ENCODE measurements at regions not wholly inside any gene's neighbourhood (a gene's known extent, or its start where the extent isn't known, plus 50 kb on each side); places are given as distances from the start of the nearest gene placed in this dataset.

- no peak overlapping the region for H3K9ac ChIP-seq (ENCODE audit: insufficient read length, low read depth)
- H3K9me3 ChIP-seq (ENCODE audit: insufficient read depth, low read length), result no peaks in the 10 kb centered on the region
- DNase-seq (ENCODE audit: low read depth, low spot score), result no peak
- no peaks in the 10 kb centered on the region for H3K4me1 ChIP-seq (ENCODE audit: insufficient read depth, insufficient read length)
- TF ChIP-seq SUZ12 (IDR thresholded peaks at IDR 0.05; ENCODE audit: extremely low read depth, insufficient read depth, insufficient read length) (no peak), ZNF274 (IDR thresholded peaks at IDR 0.05; ENCODE audit: low read depth, low read length) (no peak), YY1 (IDR thresholded peaks at IDR 0.05; ENCODE audit: insufficient read depth, insufficient read length) (no peak)
- no peak overlapping the region for H3K4me3 ChIP-seq (ENCODE audit: insufficient read length, low read depth)
- H3K36me3 ChIP-seq (ENCODE audit: insufficient read depth, insufficient read length, low read length), result no peaks in the 10 kb centered on the region
- H3K27me3 ChIP-seq (ENCODE audit: insufficient read depth, insufficient read length), result no peaks in the 10 kb centered on the region
Measured at GRCh38 chr19:32174386-32175113, 170.9 kb upstream of the ZNF507 start.

GRCh38 chr19:32176591-32176990 is 168.8 kb upstream of the ZNF507 start:
- no peak for DNase-seq (ENCODE audit: low read depth, low spot score)
- Histone ChIP-seq H3K9me3 (ENCODE audit: insufficient read depth, low read length) (no peaks in the 10 kb centered on the region), H3K27me3 (ENCODE audit: insufficient read depth, insufficient read length) (no peaks in the 10 kb centered on the region), H3K4me3 (ENCODE audit: insufficient read length, low read depth) (no peak overlapping the region), H3K4me1 (ENCODE audit: insufficient read depth, insufficient read length) (no peaks in the 10 kb centered on the region), H3K9ac (ENCODE audit: insufficient read length, low read depth) (no peak overlapping the region), H3K36me3 (ENCODE audit: insufficient read depth, insufficient read length, low read length) (no peaks in the 10 kb centered on the region)
- TF ChIP-seq ZNF274 (IDR thresholded peaks at IDR 0.05; ENCODE audit: low read depth, low read length), result no peak
- TF ChIP-seq SUZ12 (IDR thresholded peaks at IDR 0.05; ENCODE audit: extremely low read depth, insufficient read depth, insufficient read length), result no peak
- no peak for TF ChIP-seq YY1 (IDR thresholded peaks at IDR 0.05; ENCODE audit: insufficient read depth, insufficient read length)

GRCh38 chr19:32177686-32178085 is 167.7 kb upstream of the ZNF507 start:
- no peaks in the 10 kb centered on the region for H3K27me3 ChIP-seq (ENCODE audit: insufficient read depth, insufficient read length)
- no peak overlapping the region for H3K9ac ChIP-seq (ENCODE audit: insufficient read length, low read depth)
- DNase-seq (ENCODE audit: low read depth, low spot score), result no peak
- H3K36me3 ChIP-seq (ENCODE audit: insufficient read depth, insufficient read length, low read length), result no peaks in the 10 kb centered on the region
- no peaks in the 10 kb centered on the region for H3K4me1 ChIP-seq (ENCODE audit: insufficient read depth, insufficient read length)
- no peaks in the 10 kb centered on the region for H3K9me3 ChIP-seq (ENCODE audit: insufficient read depth, low read length)
- no peak overlapping the region for H3K4me3 ChIP-seq (ENCODE audit: insufficient read length, low read depth)
- no peak for TF ChIP-seq YY1 (IDR thresholded peaks at IDR 0.05; ENCODE audit: insufficient read depth, insufficient read length)
- TF ChIP-seq SUZ12 (IDR thresholded peaks at IDR 0.05; ENCODE audit: extremely low read depth, insufficient read depth, insufficient read length), result no peak
- TF ChIP-seq ZNF274 (IDR thresholded peaks at IDR 0.05; ENCODE audit: low read depth, low read length), result no peak

- no peak for DNase-seq (ENCODE audit: low read depth, low spot score)
- H3K4me3 ChIP-seq (ENCODE audit: insufficient read length, low read depth), result no peak overlapping the region
- TF ChIP-seq ZNF274 (IDR thresholded peaks at IDR 0.05; ENCODE audit: low read depth, low read length) (no peak), SUZ12 (IDR thresholded peaks at IDR 0.05; ENCODE audit: extremely low read depth, insufficient read depth, insufficient read length) (no peak), YY1 (IDR thresholded peaks at IDR 0.05; ENCODE audit: insufficient read depth, insufficient read length) (no peak)
- no peaks in the 10 kb centered on the region for H3K9me3 ChIP-seq (ENCODE audit: insufficient read depth, low read length)
- H3K36me3 ChIP-seq (ENCODE audit: insufficient read depth, insufficient read length, low read length), result no peaks in the 10 kb centered on the region
- H3K9ac ChIP-seq (ENCODE audit: insufficient read length, low read depth), result no peak overlapping the region
- H3K27me3 ChIP-seq (ENCODE audit: insufficient read depth, insufficient read length), result no peaks in the 10 kb centered on the region
- no peaks in the 10 kb centered on the region for H3K4me1 ChIP-seq (ENCODE audit: insufficient read depth, insufficient read length)
Measured at GRCh38 chr19:32178401-32178800, 167.0 kb upstream of the ZNF507 start.

GRCh38 chr19:32178956-32179355 is 166.5 kb upstream of the ZNF507 start:
- no peak for DNase-seq (ENCODE audit: low read depth, low spot score)
- no peak overlapping the region for H3K4me3 ChIP-seq (ENCODE audit: insufficient read length, low read depth)
- H3K9ac ChIP-seq (ENCODE audit: insufficient read length, low read depth), result no peak overlapping the region
- no peaks in the 10 kb centered on the region for H3K27me3 ChIP-seq (ENCODE audit: insufficient read depth, insufficient read length)
- no peaks in the 10 kb centered on the region for H3K9me3 ChIP-seq (ENCODE audit: insufficient read depth, low read length)
- no peaks in the 10 kb centered on the region for H3K4me1 ChIP-seq (ENCODE audit: insufficient read depth, insufficient read length)
- TF ChIP-seq YY1 (IDR thresholded peaks at IDR 0.05; ENCODE audit: insufficient read depth, insufficient read length) (no peak), SUZ12 (IDR thresholded peaks at IDR 0.05; ENCODE audit: extremely low read depth, insufficient read depth, insufficient read length) (no peak), ZNF274 (IDR thresholded peaks at IDR 0.05; ENCODE audit: low read depth, low read length) (no peak)
- no peaks in the 10 kb centered on the region for H3K36me3 ChIP-seq (ENCODE audit: insufficient read depth, insufficient read length, low read length)

- Histone ChIP-seq H3K27me3 (ENCODE audit: insufficient read depth, insufficient read length) (no peaks in the 10 kb centered on the region), H3K9me3 (ENCODE audit: insufficient read depth, low read length) (no peaks in the 10 kb centered on the region), H3K36me3 (ENCODE audit: insufficient read depth, insufficient read length, low read length) (no peaks in the 10 kb centered on the region), H3K4me3 (ENCODE audit: insufficient read length, low read depth) (no peak overlapping the region), H3K9ac (ENCODE audit: insufficient read length, low read depth) (no peak overlapping the region), H3K4me1 (ENCODE audit: insufficient read depth, insufficient read length) (no peaks in the 10 kb centered on the region)
- no peak for DNase-seq (ENCODE audit: low read depth, low spot score)
- TF ChIP-seq SUZ12 (IDR thresholded peaks at IDR 0.05; ENCODE audit: extremely low read depth, insufficient read depth, insufficient read length), result no peak
- no peak for TF ChIP-seq YY1 (IDR thresholded peaks at IDR 0.05; ENCODE audit: insufficient read depth, insufficient read length)
- TF ChIP-seq ZNF274 (IDR thresholded peaks at IDR 0.05; ENCODE audit: low read depth, low read length), result no peak
Measured at GRCh38 chr19:32181216-32181920, 164.0 kb upstream of the ZNF507 start.

GRCh38 chr19:32186542-32187330 is 158.7 kb upstream of the ZNF507 start:
- DNase-seq (ENCODE audit: low read depth, low spot score), result no peak
- no peak overlapping the region for H3K9ac ChIP-seq (ENCODE audit: insufficient read length, low read depth)

More at GRCh38 chr19:32186542-32187330, 158.7 kb upstream of the ZNF507 start:
- Histone ChIP-seq H3K27me3 (ENCODE audit: insufficient read depth, insufficient read length) (no peaks in the 10 kb centered on the region), H3K36me3 (ENCODE audit: insufficient read depth, insufficient read length, low read length) (no peaks in the 10 kb centered on the region), H3K4me3 (ENCODE audit: insufficient read length, low read depth) (no peak overlapping the region), H3K9me3 (ENCODE audit: insufficient read depth, low read length) (no peaks in the 10 kb centered on the region), H3K4me1 (ENCODE audit: insufficient read depth, insufficient read length) (no peaks in the 10 kb centered on the region)
- TF ChIP-seq ZNF274 (IDR thresholded peaks at IDR 0.05; ENCODE audit: low read depth, low read length) (no peak), SUZ12 (IDR thresholded peaks at IDR 0.05; ENCODE audit: extremely low read depth, insufficient read depth, insufficient read length) (no peak), YY1 (IDR thresholded peaks at IDR 0.05; ENCODE audit: insufficient read depth, insufficient read length) (no peak)
